ENCODE measurements at regions not wholly inside any gene's neighbourhood (a gene's known extent, or its start where the extent isn't known, plus 50 kb on each side); places are given as distances from the start of the nearest gene placed in this dataset.
A peak's percentile ranks its signal among the peaks of the same experiment; 100 is the strongest.

DNA sequence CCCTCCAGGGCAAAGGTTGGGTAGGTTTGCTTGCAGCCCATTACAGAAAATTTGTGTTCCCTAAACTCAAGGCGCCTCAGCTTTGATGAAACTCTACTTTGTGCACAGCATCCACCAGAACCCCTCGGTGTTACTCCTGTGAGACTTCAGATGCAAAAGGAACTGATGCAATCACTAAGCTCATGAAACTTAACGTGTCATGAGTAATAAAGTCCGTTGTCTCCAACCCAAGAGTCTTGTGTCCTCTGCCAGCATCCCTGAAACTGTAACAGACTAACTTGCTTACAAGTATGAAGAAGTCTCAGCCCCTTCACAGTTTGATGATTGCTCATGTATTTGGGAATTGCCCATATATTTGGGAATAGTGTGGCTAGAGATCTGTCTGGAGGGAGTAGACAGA, 74.8 kb upstream of the MARCHF10 start:
- no peak for DNase-seq

GRCh38 chr17:62882284-62882683, 74.2 kb upstream of the MARCHF10 start:
- no peak for DNase-seq

GRCh38 chr17:62880120-62880519, 72.0 kb upstream of the MARCHF10 start:
- no peak for DNase-seq

DNA sequence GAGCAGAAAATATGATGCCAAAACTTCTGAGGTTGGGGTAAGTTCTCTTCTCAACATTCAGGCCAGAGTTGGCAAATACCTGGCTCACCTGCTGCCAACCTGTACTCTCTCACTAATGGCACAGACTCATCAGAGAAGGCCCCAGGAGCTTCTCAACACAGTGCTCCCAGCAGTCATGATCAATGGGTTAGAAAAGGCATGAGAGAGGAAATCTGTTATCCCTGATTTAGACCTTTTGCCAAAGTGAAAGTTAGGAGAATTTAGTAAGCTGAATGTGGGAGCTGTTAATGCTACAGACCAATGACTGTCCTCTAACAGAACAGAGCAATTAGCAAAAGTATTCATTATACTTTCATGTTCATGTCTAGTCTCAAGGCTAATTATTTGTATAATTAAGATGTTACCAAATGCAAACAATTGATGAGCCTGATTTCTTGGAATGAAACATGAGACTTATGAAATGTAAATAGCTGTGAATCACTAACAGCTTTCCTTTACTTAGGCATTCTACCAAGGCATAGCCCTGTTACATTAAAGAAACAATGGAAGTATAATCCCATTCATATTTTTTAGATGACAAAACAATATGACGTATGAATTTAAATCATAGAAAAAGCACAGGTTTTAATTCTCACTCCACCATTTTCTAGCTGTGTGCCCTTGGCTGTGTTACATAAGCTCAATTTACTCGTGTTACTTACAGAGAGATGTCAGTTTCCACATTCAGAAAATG, 68.7 kb upstream of the MARCHF10 start:
- DNase-seq, result no peak

DNA sequence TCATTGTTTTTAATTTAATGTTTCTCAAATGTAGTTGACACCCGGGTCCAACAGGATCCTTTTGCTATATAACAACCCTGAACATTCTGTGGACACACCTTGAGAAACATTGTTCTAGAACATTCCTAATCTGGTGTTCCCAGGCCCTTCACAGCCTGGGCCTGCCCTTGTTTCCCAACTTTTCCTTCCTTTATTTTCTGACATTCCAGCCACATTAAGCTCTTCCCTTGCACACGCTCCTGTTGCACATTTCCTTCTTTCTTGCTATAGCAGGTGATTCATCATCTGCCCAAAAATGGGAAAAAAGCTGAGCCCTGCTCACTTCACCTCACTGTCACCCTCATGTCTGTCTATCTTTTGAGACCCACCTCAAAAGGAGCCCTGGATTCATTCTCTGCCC, 67.9 kb upstream of the MARCHF10 start:
- DNase-seq, result no peak

DNA sequence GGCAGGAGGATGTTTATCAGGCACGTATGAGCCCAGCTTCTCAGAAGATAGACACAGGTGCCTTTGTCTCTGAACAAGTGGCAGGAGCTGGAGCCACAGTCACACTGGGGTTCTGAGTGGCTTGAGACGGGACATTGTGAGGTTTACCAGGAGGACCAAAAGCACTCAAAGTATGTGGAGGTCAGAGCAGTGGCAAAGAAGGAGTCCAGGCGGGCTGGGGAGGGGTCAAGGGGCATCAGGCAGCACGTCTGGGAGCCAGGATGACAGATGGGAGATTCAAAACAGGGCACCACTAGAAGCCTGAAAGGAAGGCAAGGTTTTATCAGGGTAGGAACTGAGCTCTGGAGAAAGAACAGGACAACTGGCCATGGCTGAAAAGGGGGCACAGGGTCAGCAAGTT, 67.2 kb upstream of the MARCHF10 start:
- no peak for DNase-seq

DNA sequence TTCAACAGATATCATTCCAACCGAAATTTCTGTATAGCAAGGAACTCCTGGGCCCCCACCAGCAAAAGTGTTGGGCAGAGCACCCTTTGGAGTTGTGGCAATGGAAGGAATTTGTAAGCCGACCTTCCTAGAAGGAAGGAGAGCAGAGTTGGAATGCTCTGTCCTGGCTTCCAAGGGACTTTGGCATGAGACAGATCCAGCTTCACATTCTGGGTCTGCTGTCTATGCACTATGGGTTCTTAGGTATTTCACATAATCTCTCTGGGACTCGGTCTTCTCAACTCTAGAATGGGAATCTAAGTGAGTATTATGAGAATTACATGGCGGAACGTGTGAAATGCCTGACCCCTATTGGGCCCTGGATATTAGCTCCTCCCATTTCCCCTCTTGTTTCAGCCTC, 63.2 kb upstream of the MARCHF10 start:
- no peak for DNase-seq

GRCh38 chr17:62870552-62870971, 62.4 kb upstream of the MARCHF10 start:
- DNase-seq, result no peak

DNA sequence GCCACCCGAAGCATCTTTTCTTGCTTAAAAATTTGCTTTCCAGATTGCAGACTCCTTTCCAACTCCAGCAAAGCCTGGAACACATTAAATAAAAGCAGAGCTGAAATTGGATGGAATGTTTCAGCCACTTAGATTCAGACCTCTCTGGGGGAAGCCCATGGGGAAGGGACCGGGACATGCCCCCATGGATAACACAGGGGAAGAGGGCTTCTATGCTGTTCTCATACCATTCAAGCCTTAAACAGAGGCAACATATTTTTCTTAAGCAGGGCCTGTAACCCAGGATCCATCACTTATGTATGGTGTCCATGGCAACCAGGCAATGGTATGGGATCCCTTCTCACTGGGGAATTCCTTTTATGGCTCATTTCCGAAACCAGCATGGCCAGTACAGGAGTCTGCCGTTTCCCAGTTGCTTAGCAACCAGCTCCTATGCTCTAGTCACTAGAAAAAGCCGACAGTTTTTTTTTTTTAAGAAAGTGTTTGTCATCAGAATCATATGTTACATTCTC, 62.0 kb upstream of the MARCHF10 start:
- peak in 9 of 56 donors; percentile 6 to 49 (median 21) for DNase-seq

GRCh38 chr17:62868723-62869122, 60.6 kb upstream of the MARCHF10 start:
- DNase-seq, result no peak

GRCh38 chr17:62868008-62868407, 59.9 kb upstream of the MARCHF10 start:
- DNase-seq, result peak in 1 of 56 donors; percentile 34

DNA sequence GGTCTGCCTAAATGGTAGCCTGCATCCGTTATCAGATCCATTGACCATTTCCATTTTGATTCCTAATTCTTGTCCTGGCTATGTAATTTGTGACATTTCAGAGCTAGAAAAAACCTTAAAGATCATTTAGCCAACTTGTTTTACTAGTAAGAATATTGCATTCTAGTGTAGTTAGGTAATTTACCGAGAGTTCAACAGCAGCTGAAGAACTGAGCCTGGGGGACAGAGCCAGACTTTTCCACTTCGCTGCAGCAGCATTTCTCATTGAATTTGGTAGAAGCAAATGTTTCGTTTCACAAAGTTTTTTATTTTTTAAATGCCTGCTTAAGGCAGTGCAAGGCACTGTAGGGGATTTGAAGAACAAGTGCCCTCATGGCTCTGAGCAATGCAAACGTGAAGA, 59.2 kb upstream of the MARCHF10 start:
- no peak for DNase-seq

DNA sequence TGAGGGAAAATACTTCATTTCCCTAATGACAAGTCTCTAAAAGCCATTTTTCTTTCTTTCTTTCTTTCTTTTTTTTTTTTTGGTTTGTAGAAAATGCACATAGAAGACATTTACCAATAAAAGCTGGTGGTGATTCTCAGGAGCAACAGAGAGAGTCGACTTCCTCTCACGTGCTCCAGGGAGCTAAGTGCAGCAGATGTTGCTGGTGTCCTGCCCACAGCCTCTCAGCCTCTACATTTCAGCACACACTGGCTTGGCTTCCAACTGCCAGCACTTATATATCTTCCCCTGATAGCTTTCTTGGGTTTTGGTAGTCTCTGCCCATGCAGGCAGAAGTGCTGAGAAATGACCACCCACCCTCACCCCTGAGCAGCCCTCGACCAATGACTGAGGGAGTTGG, 58.4 kb upstream of the MARCHF10 start:
- DNase-seq, result no peak

DNA sequence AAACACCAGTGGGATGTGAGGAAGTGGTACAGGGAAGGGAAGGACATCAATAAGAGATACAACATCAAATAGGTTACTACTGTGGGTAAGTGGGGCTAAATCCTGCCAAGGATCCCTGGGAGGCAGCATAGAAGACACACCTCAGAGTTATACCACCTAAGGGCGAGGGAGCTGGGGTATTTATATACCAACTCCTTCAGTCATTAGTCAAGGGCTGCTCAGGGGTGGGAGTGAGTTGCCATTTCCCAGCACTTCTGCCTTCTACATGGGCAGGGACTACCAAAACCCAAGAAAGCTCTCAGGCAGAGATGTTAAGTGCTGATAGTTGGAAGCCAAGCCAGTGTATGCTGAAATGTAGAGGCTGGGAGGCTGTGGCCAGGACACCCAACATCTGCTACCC, 57.5 kb upstream of the MARCHF10 start:
- no peak for DNase-seq

DNA sequence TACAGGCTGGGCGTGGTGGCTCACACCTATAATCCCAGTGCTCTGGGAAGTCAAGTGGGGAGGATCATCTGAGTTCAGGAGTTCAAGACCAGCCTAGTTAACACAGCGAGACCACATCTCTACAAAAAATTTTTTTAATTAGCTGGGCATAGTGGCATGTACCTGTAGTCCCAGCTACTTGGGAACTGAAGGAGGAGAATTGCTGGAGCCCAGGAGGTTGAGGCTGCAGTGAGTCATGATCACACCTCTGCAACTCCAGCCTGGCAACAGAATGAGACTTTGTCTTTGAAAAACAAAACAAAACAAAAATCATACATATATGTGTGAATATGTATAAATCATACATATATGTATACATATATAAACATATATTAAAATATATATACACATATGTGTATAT, 54.1 kb upstream of the MARCHF10 start:
- DNase-seq, result no peak

- DNase-seq, result no peak
Measured at GRCh38 chr17:62860962-62861873, 53.1 kb upstream of the MARCHF10 start.

DNA sequence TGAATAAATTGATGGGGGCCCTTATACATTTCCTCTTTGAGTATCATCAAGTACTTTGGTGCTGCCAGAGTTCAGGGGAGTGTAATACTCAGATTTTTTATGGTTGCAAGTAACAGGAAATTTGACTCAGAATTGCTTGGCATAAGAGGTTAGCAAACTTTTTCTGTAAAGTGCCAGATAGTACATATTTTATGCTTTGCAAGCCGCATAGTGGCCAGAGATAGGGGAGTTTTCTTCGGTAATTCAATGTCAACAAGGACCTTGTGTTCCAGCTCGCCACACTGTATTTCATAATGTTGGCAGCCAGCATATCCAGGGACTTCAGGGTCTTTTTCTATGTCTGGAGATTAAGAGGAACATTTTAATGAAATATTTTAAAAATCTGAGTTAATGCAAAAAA, 51.0 kb upstream of the MARCHF10 start:
- DNase-seq, result no peak

Measured in nucleus accumbens (tissue), 56 donors.